Fibroblast of skin of right quadriceps (primary cell): ENCODE measurements at regions not wholly inside any gene's neighbourhood (a gene's known extent, or its start where the extent isn't known, plus 50 kb on each side); places are given as distances from the start of the nearest gene placed in this dataset.
"Not testable (repeated sequence)": the region's sequence is repeated elsewhere in the genome, so short reads cannot be mapped to it uniquely, and the experiment has no call there.

Experiments
- DNase-seq: peaks from one replicate; pipeline ENCODE4 v3.0.0-alpha.2; 2013

- DNase-seq, result not testable (repeated sequence)
Measured at GRCh38 chr19:30933454-30933853, 415.8 kb downstream of the TSHZ3 start.

GRCh38 chr19:30932854-30933253 lies 416.4 kb downstream of the TSHZ3 start:
- DNase-seq, result no peak

GRCh38 chr19:30930941-30931706 lies 418.1 kb downstream of the TSHZ3 start:
- no peak for DNase-seq

GRCh38 chr19:30927705-30928104 lies 421.5 kb downstream of the TSHZ3 start:
- DNase-seq, result no peak

GRCh38 chr19:30924670-30925069 lies 424.6 kb downstream of the TSHZ3 start:
- no peak for DNase-seq

- no peak for DNase-seq
Measured at GRCh38 chr19:30924069-30924636, 425.1 kb downstream of the TSHZ3 start.

- no peak for DNase-seq
Measured at GRCh38 chr19:30923621-30924020, 425.6 kb downstream of the TSHZ3 start.

- DNase-seq, result no peak
Measured at GRCh38 chr19:30923096-30923495, 426.1 kb downstream of the TSHZ3 start.

- no peak for DNase-seq
Measured at GRCh38 chr19:30920222-30920621, 429.0 kb downstream of the TSHZ3 start.

- no peak for DNase-seq
Measured at GRCh38 chr19:30919737-30920136, 429.5 kb downstream of the TSHZ3 start.

GRCh38 chr19:30916238-30916637 lies 433.0 kb downstream of the TSHZ3 start:
- no peak for DNase-seq

GRCh38 chr19:30911491-30911890 lies 437.7 kb downstream of the TSHZ3 start:
- DNase-seq, result no peak

- DNase-seq, result no peak
Measured at GRCh38 chr19:30910485-30911240, 438.6 kb downstream of the TSHZ3 start.

GRCh38 chr19:30909216-30909615 lies 440.0 kb downstream of the TSHZ3 start:
- DNase-seq, result no peak

- DNase-seq, result no peak
Measured at GRCh38 chr19:30908262-30908771, 440.9 kb downstream of the TSHZ3 start.

GRCh38 chr19:30906871-30907270 lies 442.4 kb downstream of the TSHZ3 start:
- DNase-seq, result no peak

GRCh38 chr19:30900051-30900450 lies 449.2 kb downstream of the TSHZ3 start:
- DNase-seq, result no peak

- no peak for DNase-seq
Measured at GRCh38 chr19:30898353-30899103, 450.7 kb downstream of the TSHZ3 start.

- DNase-seq, result no peak
Measured at GRCh38 chr19:30897553-30897952, 451.7 kb downstream of the TSHZ3 start.

GRCh38 chr19:30897034-30897433 lies 452.2 kb downstream of the TSHZ3 start:
- DNase-seq, result no peak

GRCh38 chr19:30896554-30896953 lies 452.7 kb downstream of the TSHZ3 start:
- peak; percentile 2 for DNase-seq

GRCh38 chr19:30895946-30896345 lies 453.3 kb downstream of the TSHZ3 start:
- DNase-seq, result no peak

- DNase-seq, result no peak
Measured at GRCh38 chr19:30891051-30891450, 458.2 kb downstream of the TSHZ3 start.
